GM03348 (cell line): ENCODE measurements at regions not wholly inside any gene's neighbourhood (a gene's known extent, or its start where the extent isn't known, plus 50 kb on each side); places are given as distances from the start of the nearest gene placed in this dataset.
"Not testable (repeated sequence)": the region's sequence is repeated elsewhere in the genome, so short reads cannot be mapped to it uniquely, and the experiment has no call there.

Experiments
- DNase-seq: peaks from one replicate; pipeline ENCODE4 v3.0.0; 2012; ENCODE audit warnings: low spot score

DNA sequence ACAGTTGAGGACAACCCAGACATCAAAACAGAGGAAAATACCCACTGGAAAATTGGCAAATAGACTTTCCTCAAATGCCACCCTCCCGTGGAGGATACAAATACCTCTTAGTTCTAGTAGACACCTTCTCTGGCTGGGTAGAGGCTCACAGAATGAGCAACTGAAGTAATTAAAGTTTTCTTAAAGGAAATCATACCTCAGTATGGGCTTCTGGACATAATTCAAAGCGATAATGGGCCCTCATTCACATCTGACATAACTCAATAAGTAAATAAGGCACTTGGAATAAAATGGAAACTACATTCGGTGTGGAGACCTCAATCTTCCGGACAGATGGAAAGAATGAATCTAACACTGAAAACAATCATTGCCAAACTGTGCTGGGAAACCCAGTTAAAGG lies 115.2 kb upstream of the PLCL2 start:
- no peak for DNase-seq

DNA sequence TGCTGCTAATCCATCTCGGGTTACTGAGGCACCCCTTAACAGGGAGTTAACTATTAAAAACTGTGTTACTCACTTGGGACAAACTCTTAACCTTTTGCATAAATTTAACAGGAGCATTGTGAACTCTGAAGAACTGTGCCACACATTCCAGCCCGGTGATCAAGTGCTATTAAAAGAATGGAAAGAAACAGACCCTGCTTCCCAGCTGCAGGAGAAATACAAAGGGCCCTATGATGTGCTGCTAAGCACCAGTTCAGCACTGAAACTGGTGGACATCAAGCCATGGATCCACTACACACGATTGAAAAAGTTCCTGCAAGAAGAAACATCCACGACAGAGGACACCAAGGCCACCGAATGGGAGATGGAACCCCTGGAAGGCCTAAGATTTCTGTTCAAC lies 114.7 kb upstream of the PLCL2 start:
- DNase-seq = no peak

DNA sequence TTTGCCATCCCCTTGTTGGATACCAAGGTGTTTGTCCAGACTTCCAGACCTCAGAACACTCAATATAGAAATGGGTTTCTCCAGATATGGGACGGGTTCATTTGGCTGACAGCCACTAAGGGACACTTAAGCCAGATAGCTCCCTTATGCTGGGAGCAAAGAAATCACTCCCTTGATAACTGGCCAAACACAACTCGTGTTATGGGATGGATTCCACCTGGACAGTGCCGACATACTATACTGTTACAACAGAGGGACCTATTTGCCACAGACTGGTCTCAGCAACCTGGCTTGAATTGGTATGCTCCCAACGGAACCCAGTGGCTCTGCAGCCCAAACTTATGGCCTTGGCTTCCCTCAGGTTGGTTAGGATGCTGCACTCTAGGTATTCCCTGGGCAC lies 114.0 kb upstream of the PLCL2 start:
- no peak for DNase-seq

DNA sequence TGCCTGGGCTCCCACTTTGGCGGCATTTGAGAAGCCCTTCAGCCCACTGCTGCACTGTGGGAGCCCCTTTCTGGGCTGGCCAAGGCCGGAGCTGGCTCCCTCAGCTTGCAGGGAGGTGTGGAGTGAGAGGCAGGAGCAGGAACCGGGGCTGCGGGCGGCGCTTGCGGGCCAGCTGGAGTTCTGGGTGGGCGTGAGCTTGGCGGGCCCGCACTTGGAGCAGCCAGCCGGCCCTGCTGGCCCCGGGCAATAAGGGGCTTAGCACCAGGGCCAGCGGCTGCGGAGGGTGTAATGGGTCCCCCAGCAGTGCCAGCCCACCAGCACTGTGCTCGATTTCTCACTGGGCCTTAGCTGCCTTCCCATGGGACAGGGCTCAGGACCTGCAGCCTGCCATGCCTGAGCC lies 111.2 kb upstream of the PLCL2 start:
- DNase-seq = not testable (repeated sequence)

DNA sequence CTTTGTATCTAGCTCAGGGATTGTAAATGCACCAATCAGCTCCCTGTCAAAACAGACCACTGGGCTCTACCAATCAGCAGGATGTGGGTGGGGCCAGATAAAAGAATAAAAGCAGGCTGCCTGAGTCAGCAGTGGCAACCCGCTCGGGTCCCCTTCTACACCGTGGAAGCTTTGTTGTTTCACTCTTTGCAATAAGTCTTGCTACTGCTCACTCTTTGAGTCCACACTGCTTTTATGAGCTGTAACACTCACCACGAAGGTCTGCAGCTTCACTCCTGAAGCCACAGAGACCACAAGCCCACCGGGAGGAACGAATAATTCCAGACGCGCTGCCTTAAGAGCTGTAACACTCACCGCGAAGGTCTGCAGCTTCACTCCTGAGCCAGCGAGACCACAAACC lies 110.2 kb upstream of the PLCL2 start:
- not testable (repeated sequence) for DNase-seq

DNA sequence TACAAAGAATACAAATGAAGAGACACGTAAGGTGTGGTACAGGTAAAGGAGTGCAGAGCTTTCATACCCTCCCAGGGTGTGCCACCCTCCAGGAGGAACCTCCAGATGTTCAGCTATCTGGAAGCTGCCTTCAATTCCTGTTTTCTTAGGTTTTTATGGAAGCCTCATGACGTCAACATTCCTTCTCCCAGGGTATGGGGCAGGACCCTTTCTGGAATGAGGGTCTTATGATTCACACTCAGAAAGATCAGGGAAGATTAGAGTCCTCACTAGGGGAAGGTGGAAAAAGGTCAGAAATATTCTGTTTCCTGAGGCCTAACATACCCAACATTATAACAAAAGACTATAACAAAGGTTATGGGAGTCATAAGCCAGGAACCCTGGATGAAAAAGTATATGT lies 99.8 kb upstream of the PLCL2 start:
- DNase-seq = no peak

DNA sequence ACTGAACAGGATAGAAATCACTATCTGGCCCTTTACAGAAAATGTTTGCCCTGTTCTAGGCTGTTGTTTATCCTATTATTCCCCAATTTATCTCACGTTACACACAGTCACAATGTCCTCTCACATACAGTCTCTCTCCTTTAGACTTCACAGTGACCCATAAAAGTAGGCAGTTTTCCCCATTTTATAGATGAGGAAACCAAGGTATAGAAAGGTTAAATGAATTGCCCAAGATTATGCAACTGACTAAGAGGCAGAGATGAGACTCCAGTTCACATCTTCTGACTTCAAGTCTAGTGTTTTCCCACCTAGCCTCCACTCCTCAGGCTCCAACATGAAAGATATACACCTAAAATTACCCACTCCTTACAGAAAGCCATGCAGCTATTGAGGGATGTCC lies 99.3 kb upstream of the PLCL2 start:
- no peak for DNase-seq

- DNase-seq = no peak
These were observed 96.2 kb upstream of the PLCL2 start for GRCh38 chr3:16788440-16789056.

DNA sequence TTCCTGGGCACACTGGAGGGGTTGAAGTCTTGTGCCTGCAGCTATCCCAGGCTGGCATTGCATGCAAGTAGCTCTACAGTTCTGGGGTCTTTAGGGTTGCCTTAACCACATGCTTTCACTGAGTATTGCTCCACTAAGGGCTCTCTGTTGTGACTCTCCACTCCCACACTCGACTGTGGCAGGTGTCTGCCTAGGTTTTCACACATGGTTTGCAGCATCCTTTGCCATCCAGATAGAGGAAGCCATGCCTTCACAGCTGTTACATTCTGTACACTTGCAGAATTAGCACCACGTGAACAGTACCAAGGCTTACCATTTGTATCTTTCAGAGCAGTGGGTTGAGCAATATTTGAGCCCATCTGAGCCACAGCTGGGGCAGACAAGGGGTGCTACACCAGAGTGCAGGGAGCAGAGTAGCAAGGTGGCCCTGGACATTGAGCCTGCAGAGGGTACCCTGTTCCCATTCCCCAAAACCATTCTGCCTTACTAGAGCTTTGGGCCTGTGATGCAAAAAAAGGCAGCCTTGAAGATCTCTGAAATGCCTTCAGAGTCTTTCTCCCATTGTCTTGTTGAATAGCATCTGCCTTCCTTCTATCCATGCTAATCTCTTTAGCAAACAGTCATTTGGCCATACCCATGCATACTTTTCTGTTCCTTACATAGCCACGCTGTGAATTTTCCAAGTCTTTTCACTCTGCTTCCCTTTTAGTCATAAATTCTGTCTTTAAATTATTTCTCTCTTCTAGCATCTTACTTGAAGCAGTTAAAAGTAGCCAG lies 95.2 kb upstream of the PLCL2 start:
- DNase-seq = no peak

- DNase-seq = no peak
These were observed 94.0 kb upstream of the PLCL2 start for GRCh38 chr3:16790432-16791400.

DNA sequence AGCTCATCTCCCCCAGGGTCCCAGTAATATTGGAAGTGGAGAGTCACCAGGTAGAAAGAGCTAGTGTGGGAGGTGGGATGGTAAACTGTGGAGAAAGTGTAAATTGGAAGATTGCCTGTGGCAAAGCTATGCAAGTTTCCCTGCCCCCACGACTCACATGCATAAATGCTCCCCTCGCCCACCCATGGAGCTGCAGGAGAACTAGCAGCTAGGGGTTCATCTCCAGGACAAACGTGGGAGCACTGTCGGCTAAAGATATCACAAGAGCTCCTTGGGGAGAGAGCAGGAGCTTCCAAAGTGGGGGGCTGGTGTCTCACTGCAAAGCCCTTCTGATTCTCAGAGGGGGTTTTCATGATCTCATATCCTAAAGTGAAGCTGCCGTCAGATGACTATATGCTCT lies 91.4 kb upstream of the PLCL2 start:
- no peak for DNase-seq

- DNase-seq = no peak
These were observed 90.5 kb upstream of the PLCL2 start for GRCh38 chr3:16794257-16794656.

DNA sequence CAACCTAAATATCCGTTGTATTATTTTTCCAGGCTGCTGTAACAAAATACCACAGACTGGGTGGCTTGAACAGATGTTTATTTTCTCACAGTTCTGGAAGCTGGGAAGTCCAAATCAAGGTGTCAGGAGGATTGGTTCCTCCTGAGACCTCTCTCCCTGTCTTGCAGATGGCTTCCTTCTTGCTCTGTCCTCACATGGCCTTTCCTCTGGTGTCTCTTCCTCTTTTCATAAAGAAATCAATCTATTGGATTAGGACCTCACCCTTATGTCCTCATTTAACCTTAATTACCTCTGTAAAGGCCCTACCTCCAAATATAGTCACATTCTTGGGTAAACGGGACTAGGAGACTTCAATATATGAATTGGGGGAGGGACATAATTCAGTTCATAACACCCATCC lies 89.2 kb upstream of the PLCL2 start:
- DNase-seq = no peak

- no peak for DNase-seq
These were observed 86.9 kb upstream of the PLCL2 start for GRCh38 chr3:16797831-16798230.

DNA sequence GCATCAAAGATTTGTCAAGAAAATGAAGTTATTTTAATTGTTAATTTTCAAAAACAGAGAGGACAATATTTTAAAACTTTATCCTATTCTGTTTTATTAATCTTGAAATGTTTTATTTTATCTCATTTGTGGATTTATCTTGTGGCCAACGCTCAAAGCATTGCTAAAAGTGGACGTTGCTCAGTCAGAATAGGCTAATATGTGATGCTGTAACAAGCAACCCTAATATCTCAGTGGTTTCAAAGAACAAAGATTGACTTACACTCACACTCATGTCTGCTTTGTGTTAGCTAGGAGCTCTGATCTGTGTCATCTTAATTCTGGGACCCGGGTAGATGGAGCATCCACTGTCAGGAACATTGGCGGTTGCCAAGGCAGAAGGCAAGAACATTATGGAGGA lies 86.0 kb upstream of the PLCL2 start:
- no peak for DNase-seq

GRCh38 chr3:16800361-16800760 lies 84.4 kb upstream of the PLCL2 start:
- no peak for DNase-seq

GRCh38 chr3:16801223-16801622 lies 83.5 kb upstream of the PLCL2 start:
- DNase-seq = peak; percentile 9

- DNase-seq = peak; percentile 10
These were observed 83.1 kb upstream of the PLCL2 start for GRCh38 chr3:16801698-16802097.

DNA sequence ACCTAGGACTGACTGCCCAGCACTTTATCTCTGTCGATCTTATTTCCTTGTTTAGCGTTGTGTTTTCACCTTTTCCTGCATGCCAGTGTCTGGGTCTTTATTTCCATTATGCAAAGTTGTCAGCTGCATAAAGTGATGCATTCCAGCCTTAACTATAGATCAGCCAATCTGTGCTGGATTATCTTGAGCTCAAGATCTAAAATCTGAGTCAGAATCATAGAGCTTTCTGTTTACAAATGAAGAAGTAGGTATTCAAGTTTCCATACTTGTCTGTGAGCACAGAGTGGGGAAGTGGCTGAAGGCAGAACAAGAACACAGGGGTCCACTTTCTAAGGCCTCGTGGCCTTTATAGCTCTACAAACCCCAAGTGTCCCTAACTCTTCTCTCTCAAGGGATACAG lies 82.4 kb upstream of the PLCL2 start:
- no peak for DNase-seq

GRCh38 chr3:16803019-16803418 lies 81.7 kb upstream of the PLCL2 start:
- DNase-seq = no peak

- peak; percentile 79 for DNase-seq
These were observed 77.4 kb upstream of the PLCL2 start for GRCh38 chr3:16807391-16807790.

DNA sequence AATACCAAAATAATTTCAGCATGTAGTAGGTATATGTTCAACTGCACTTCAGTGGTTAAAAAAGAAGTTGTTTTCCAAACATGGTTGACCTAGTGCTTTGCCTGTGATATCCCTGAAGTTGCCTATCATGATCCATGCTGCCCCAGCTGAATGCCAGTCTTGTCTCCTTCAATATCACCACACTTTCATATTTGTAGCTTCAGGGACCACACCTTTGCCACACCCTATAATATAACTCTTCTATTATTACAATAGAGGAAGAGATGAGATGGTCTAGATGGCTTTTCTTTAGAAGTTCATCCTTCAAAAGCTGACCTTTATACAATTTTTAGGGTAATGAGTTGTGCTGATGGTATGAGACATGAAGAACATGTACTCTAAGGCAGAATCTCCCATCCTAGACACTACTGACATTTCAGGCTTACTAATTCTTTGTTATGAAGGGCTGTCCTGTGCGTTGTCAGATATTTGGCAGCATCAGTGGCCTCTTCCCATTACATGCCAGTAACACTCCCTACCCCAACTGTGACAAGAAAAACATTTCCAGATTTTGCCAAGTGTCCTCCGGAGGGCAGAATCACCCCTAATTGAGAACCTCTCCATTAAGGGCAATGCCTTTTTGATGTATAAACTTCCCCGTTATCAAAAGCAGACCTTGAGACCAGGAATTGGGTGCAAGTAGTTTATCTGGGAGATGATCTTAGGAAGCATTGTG lies 76.2 kb upstream of the PLCL2 start:
- peak; percentile 5 for DNase-seq
